ENCODE measurements at regions not wholly inside any gene's neighbourhood (a gene's known extent, or its start where the extent isn't known, plus 50 kb on each side); places are given as distances from the start of the nearest gene placed in this dataset.

GRCh38 chr10:4127518-4128315, 342.7 kb upstream of the KLF6 start:
- CTCF ChIA-PET: no interaction called here
- peaks cover 7% of the 10 kb centered on the region; the same call in 1 of the 2 replicates for H3K9me3 ChIP-seq (ENCODE audit: control insufficient read depth, insufficient read depth, low read depth, low read length)
- H3K4me3 ChIP-seq (ENCODE audit: low read depth in 2 of 2, low read length in 2 of 2): no peak overlapping the region
- in situ Hi-C loops (cut with HindIII; ENCODE audit: low pct_unique_long_range_greater_than_20kb, low sequenced_read_pairs): no loop called here
- peaks cover 12% of the 10 kb centered on the region for H3K4me1 ChIP-seq (ENCODE audit: control insufficient read depth, insufficient read depth, low read length)
- no TSS peak for BruUV-seq (replicated peaks)
- POLR2A ChIA-PET: interaction anchor here (0.7 kb wide), 1 partner anchor 130 kb away, joined by 3 read pairs; no protein-coding TSS in a partner anchor
- no peak for ATAC-seq
- TF ChIP-seq POLR2AphosphoS5 (IDR thresholded peaks at IDR 0.05; ENCODE audit: low read depth, low read length) (no peak), TCF7L2 (IDR thresholded peaks at IDR 0.05; ENCODE audit: low read depth, low read length) (no peak), SIN3A (IDR thresholded peaks at IDR 0.05; ENCODE audit: borderline replicate concordance, insufficient read depth, low read depth, low read length) (no peak), CTCF (IDR thresholded peaks at IDR 0.05) (no peak), REST (IDR thresholded peaks at IDR 0.05; ENCODE audit: insufficient read depth in 1 of 2, low read depth in 2 of 2, low read length in 1 of 2) (no peak)
- no peaks in the 10 kb centered on the region for H3K36me3 ChIP-seq (ENCODE audit: control insufficient read depth, insufficient read depth, low read length)
- no peak for DNase-seq (ENCODE audit: low read depth, low spot score)
- intact Hi-C loops (cut with micrococcal nuclease; ENCODE audit: unreplicated experiment): no loop called here
- H3K27ac ChIP-seq (ENCODE audit: low read length): peak overlapping the region; percentile 75
- H3K27me3 ChIP-seq (ENCODE audit: control insufficient read depth, insufficient read depth, low read length): no peaks in the 10 kb centered on the region

DNA sequence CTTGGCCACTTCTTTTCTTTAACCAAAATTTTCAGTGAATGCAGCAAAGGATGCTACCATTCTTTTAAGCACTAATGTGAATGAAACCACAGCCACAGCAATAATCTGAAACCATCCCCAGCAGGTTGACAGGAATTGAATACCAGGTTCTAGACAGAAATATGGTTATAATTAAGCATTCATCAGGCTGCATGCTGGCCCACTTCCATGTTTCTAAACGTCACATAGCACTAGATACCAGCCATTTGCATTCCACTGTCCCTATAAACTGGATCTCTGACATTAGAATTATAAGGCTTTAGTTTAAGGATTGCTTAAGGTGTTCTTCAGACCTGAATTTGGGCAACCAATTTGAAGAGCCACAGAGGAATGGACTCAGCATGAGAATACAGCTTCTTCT, 340.8 kb upstream of the KLF6 start:
- TF ChIP-seq SIN3A (IDR thresholded peaks at IDR 0.05; ENCODE audit: borderline replicate concordance, insufficient read depth, low read depth, low read length) (no peak), REST (IDR thresholded peaks at IDR 0.05; ENCODE audit: insufficient read depth in 1 of 2, low read depth in 2 of 2, low read length in 1 of 2) (no peak), POLR2AphosphoS5 (IDR thresholded peaks at IDR 0.05; ENCODE audit: low read depth, low read length) (no peak), CTCF (IDR thresholded peaks at IDR 0.05) (no peak), TCF7L2 (IDR thresholded peaks at IDR 0.05; ENCODE audit: low read depth, low read length) (no peak)
- ChIA-PET CTCF (no interaction called here), POLR2A (no interaction called here)

More for the DNA sequence above, 340.8 kb upstream of the KLF6 start:
- Histone ChIP-seq H3K4me1 (ENCODE audit: control insufficient read depth, insufficient read depth, low read length) (peaks cover 22% of the 10 kb centered on the region), H3K9me3 (ENCODE audit: control insufficient read depth, insufficient read depth, low read depth, low read length) (peaks cover 7% of the 10 kb centered on the region; the same call in 1 of the 2 replicates), H3K36me3 (ENCODE audit: control insufficient read depth, insufficient read depth, low read length) (no peaks in the 10 kb centered on the region), H3K27ac (ENCODE audit: low read length) (peak overlapping the region; percentile 62; the same call in 1 of the 2 replicates), H3K27me3 (ENCODE audit: control insufficient read depth, insufficient read depth, low read length) (no peaks in the 10 kb centered on the region), H3K4me3 (ENCODE audit: low read depth in 2 of 2, low read length in 2 of 2) (no peak overlapping the region)
- intact Hi-C loops (cut with micrococcal nuclease; ENCODE audit: unreplicated experiment) (no loop called here), in situ Hi-C loops (cut with HindIII; ENCODE audit: low pct_unique_long_range_greater_than_20kb, low sequenced_read_pairs) (no loop called here)
- no TSS peak for BruUV-seq (replicated peaks)
- no peak for ATAC-seq
- no peak for DNase-seq (ENCODE audit: low read depth, low spot score)

Data from Panc1 (cell line).